HepG2 (cell line): ENCODE measurements at regions not wholly inside any gene's neighbourhood (a gene's known extent, or its start where the extent isn't known, plus 50 kb on each side); places are given as distances from the start of the nearest gene placed in this dataset.

Source experiments
- ATAC-seq: fragments of 200-7000 bp; cut with Tn5 transposase; 3 replicates; pipeline ENCODE4 v1.9.1; 2020; ENCODE audit warnings: mild to moderate bottlenecking, moderate library complexity
- BruUV-seq: library from RNA; stranded (reverse); fragments of 400-500 nt; replicated peaks from 2 replicates; lab custom pipeline; 2021; lab: Mats Ljungman, UMichigan
- CTCF ChIA-PET: fragments of 300-600 bp; formaldehyde crosslinking; extraction: SDS; loops from one replicate; lab custom pipeline; 2021; ENCODE audit warnings: low total read pairs, inconsistent platforms, low intra/inter-chr PET ratio; lab: Yijun Ruan, JAX
- POLR2A ChIA-PET: fragments of 350-600 bp; sonication (Branson Sonifier 250); formaldehyde crosslinking; loops from one replicate; lab custom pipeline; 2020; ENCODE audit warnings: antibody characterized with exemption, inconsistent platforms; lab: Yijun Ruan, JAX
- DNase-seq: peaks from one replicate; pipeline ENCODE4 v3.0.0-alpha.2; 2015; ENCODE audit warnings: low spot score
- FAIRE-seq: peaks from 3 replicates; lab custom pipeline; 2011; peaks lifted over from hg19 to GRCh38; lab: Jason Lieb, UNC
- H2AFZ ChIP-seq: one replicate; pipeline ENCODE4 v1.6.1; 2011; ENCODE audit warnings: low read length, inconsistent platforms
- H3K27ac ChIP-seq: fragments of 300-600 bp; 3 replicates; pipeline ENCODE4 v1.8.0; 2011; ENCODE audit warnings: mixed run types, mild to moderate bottlenecking, mixed read lengths, low read length, inconsistent platforms; ENCODE audit not compliant: insufficient read depth; ENCODE audit errors: extremely low read length
- H3K27me3 ChIP-seq, 2 experiments: fragments of 200-600 bp in 1 of 2; 2 replicates in 1 of 2; 3 replicates in 1 of 2; pipeline versions ENCODE4 v1.6.0 to v1.8.0; 2011; ENCODE audit warnings: low read length in 2 of 2, mild to moderate bottlenecking in 2 of 2, moderate library complexity in 2 of 2, inconsistent platforms in 1 of 2; ENCODE audit not compliant: insufficient read depth in 2 of 2, control insufficient read depth in 1 of 2
- H3K36me3 ChIP-seq, 2 experiments: fragments of 200-600 bp in 1 of 2; replicated peaks in 1 of 2; 2 replicates in 1 of 2; 3 replicates in 1 of 2; pipeline versions ENCODE4 v1.5.1 to v1.8.0; 2011; ENCODE audit warnings: low read length in 2 of 2, inconsistent platforms in 1 of 2; ENCODE audit not compliant: insufficient read depth in 2 of 2, control insufficient read depth in 1 of 2
- H3K4me1 ChIP-seq: 2 replicates; pipeline ENCODE4 v1.5.1; 2012; ENCODE audit warnings: low read length, inconsistent platforms; ENCODE audit not compliant: insufficient read depth
- H3K4me2 ChIP-seq: 2 replicates; pipeline ENCODE4 v1.6.0; 2011; ENCODE audit warnings: low read depth, low read length, inconsistent platforms
- H3K4me3 ChIP-seq, 3 experiments: fragments of 200-600 bp in 1 of 3; sonication (generic), shearing (Covaris generic) in 1 of 3; replicated peaks in 1 of 3; 2 replicates each; pipeline ENCODE4 v1.5.1; 2011 to 2016; ENCODE audit warnings: low read length in 3 of 3, inconsistent platforms in 2 of 3, low read depth in 2 of 3, mild to moderate bottlenecking in 2 of 3, control low read depth in 1 of 3, mixed read lengths in 1 of 3; ENCODE audit not compliant: insufficient read depth in 1 of 3
- H3K79me2 ChIP-seq: one replicate; pipeline ENCODE4 v1.6.1; 2011; ENCODE audit warnings: low read length, inconsistent platforms; ENCODE audit not compliant: insufficient read depth
- H3K9ac ChIP-seq: 2 replicates; pipeline ENCODE4 v1.6.0; 2011; ENCODE audit warnings: mild to moderate bottlenecking, low read depth, low read length, inconsistent platforms; ENCODE audit not compliant: insufficient read depth
- H3K9me3 ChIP-seq: 2 replicates; pipeline ENCODE4 v1.5.1; 2012; ENCODE audit warnings: mild to moderate bottlenecking, low read length
- H4K20me1 ChIP-seq: 2 replicates; pipeline ENCODE4 v1.6.0; 2011; ENCODE audit warnings: inconsistent platforms, mild to moderate bottlenecking, low read length, moderate library complexity; ENCODE audit not compliant: insufficient read depth
- FOXO1 ChIP-seq: sonication (generic); formaldehyde crosslinking; IDR thresholded peaks from 2 replicates; pipeline ENCODE4 v1.4.0; 2020; ENCODE audit warnings: missing genetic modification reagents
- HCFC1 ChIP-seq: fragments of 150-350 bp; IDR thresholded peaks from 2 replicates; pipeline ENCODE4 v1.6.1; 2014; ENCODE audit warnings: low read depth, low read length
- HOXA9 ChIP-seq: sonication (generic); formaldehyde crosslinking; IDR thresholded peaks from 2 replicates; pipeline ENCODE4 v1.8.1; 2022; ENCODE audit warnings: missing genetic modification reagents, mild to moderate bottlenecking, moderate library complexity, borderline replicate concordance
- MED13 ChIP-seq: sonication (generic); formaldehyde crosslinking; IDR thresholded peaks from 2 replicates; pipeline ENCODE4 v1.5.0; 2020; ENCODE audit warnings: missing genetic modification reagents
- MEIS1 ChIP-seq: sonication (generic); formaldehyde crosslinking; IDR thresholded peaks from 2 replicates; pipeline ENCODE4 v1.9.0; 2021; ENCODE audit warnings: mild to moderate bottlenecking, missing genetic modification reagents, moderate library complexity, borderline replicate concordance
- PCBP2 ChIP-seq: fragments of 200-400 bp; formaldehyde crosslinking; optimal IDR thresholded peaks from 2 replicates; pipeline ENCODE3; 2018; ENCODE audit warnings: low read length, low read depth; ENCODE audit not compliant: poor library complexity, severe bottlenecking
- PLRG1 ChIP-seq: fragments of 450-650 bp; conservative IDR thresholded peaks from 2 replicates; pipeline ENCODE4 v1.6.1; 2016
- RARA ChIP-seq: IDR thresholded peaks from 2 replicates; pipeline ENCODE4 v1.6.1; 2016; ENCODE audit warnings: missing genetic modification reagents, missing compliant biosample characterization
- RNF2 ChIP-seq: fragments of 450-650 bp; conservative IDR thresholded peaks from 2 replicates; pipeline ENCODE4 v1.6.1; 2016; ENCODE audit warnings: low read depth
- YEATS4 ChIP-seq: sonication (generic); formaldehyde crosslinking; IDR thresholded peaks from 2 replicates; pipeline ENCODE4 v1.4.0; 2020; ENCODE audit warnings: missing genetic modification reagents, borderline replicate concordance
- ZFP90 ChIP-seq: sonication (generic); formaldehyde crosslinking; IDR thresholded peaks from 2 replicates; pipeline ENCODE4 v1.8.0; 2022; ENCODE audit warnings: missing genetic modification reagents, mild to moderate bottlenecking, inconsistent platforms, borderline replicate concordance
- ZNF101 ChIP-seq: sonication (generic); formaldehyde crosslinking; IDR thresholded peaks from 2 replicates; pipeline ENCODE4 v1.4.0; 2020; ENCODE audit warnings: mild to moderate bottlenecking, low read depth, missing genetic modification reagents, borderline replicate concordance
- ZNF17 ChIP-seq: sonication (generic); formaldehyde crosslinking; IDR thresholded peaks from 2 replicates; pipeline ENCODE4 v1.5.0; 2020; ENCODE audit warnings: mild to moderate bottlenecking, missing genetic modification reagents
- ZNF256 ChIP-seq: sonication (generic); formaldehyde crosslinking; conservative IDR thresholded peaks from 2 replicates; pipeline ENCODE4 v1.4.0; 2020; ENCODE audit warnings: missing genetic modification reagents
- ZNF281 ChIP-seq: sonication (generic); formaldehyde crosslinking; IDR thresholded peaks from 2 replicates; pipeline ENCODE4 v1.4.0; 2020; ENCODE audit warnings: missing genetic modification reagents, borderline replicate concordance
- ZNF629 ChIP-seq: sonication (generic); formaldehyde crosslinking; conservative IDR thresholded peaks from 2 replicates; pipeline ENCODE4 v1.5.0; 2020; ENCODE audit warnings: missing genetic modification reagents
- ZSCAN22 ChIP-seq: sonication (generic); formaldehyde crosslinking; IDR thresholded peaks from 2 replicates; pipeline ENCODE4 v1.4.0; 2020; ENCODE audit warnings: mild to moderate bottlenecking, missing genetic modification reagents
- ZSCAN29 ChIP-seq: sonication (generic); formaldehyde crosslinking; conservative IDR thresholded peaks from 2 replicates; pipeline ENCODE4 v1.4.0; 2020; ENCODE audit warnings: mild to moderate bottlenecking, missing genetic modification reagents
- WGBS: methylation state at CpG from one replicate; pipeline ENCODE4 v1.1.6; 2017; ENCODE audit warnings: low lambda C conversion rate; 5-methylcytosine and 5-hydroxymethylcytosine counted together
- in situ Hi-C: cut with HindIII; loops from 2 replicates; pipeline ENCODE4 v1.10.0; 2017; ENCODE audit warnings: low pct_unique_long_range_greater_than_20kb; ENCODE audit not compliant: extremely low pct_ligation_motif_present
- intact Hi-C: fragments of 100-400 bp; cut with micrococcal nuclease; formaldehyde crosslinking; loops from one replicate; pipeline ENCODE4 v1.10.0; 2022; ENCODE audit not compliant: unreplicated experiment
- TF ChIP-seq, protein P1 (sequence below): sonication (generic); formaldehyde crosslinking; IDR thresholded peaks from 2 replicates; pipeline ENCODE4 v1.5.1; 2020; ENCODE audit warnings: mild to moderate bottlenecking, missing genetic modification reagents, moderate library complexity

DNA sequence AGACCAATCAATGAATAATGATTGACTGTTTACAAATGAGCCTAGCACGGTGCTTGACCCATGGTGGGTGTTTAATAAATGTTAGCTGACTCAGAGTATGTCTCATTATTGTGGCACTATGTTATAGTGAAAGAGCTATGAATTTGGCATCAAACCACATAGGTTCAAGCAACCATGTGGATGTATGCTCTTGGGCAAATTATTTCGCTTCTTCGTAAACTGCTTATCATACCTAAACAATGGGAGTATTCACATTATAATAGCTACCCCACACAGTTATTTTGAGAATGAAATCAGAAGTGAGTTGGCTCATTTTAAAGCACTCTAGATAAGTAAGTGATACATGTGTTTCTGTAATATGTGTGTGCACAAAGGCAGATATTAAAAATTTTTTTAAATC is 118.7 kb upstream of the HSD17B12 start:
- H3K4me1 ChIP-seq, result 0 out of 2 replicates have a peak, but pooled peaks cover 7% of the 10 kb centered on the region
- no peak overlapping the region for H3K9ac ChIP-seq
- BruUV-seq, result no TSS peak
- POLR2A ChIA-PET, result no interaction called here
- DNase-seq (no peak), FAIRE-seq (no peak), ATAC-seq (no peak)
- H3K36me3 ChIP-seq, result no peaks in the 10 kb centered on the region
- CTCF ChIA-PET, result no interaction called here
- H3K4me3 ChIP-seq, result no peak overlapping the region
- no peaks in the 10 kb centered on the region for H3K9me3 ChIP-seq
- intact Hi-C loops, result no loop called here
- H3K4me2 ChIP-seq, result no peak overlapping the region
- H3K27ac ChIP-seq, result no peak overlapping the region
- 49% methylated on average over 3 of the region's 3 CpGs for WGBS
- H3K27me3 ChIP-seq, result peaks cover 4 to 38% of the 10 kb centered on the region in 2 experiments; a peak in 4 of 5 replicates
- in situ Hi-C loops, result no loop called here
- no peaks in the 10 kb centered on the region for H3K79me2 ChIP-seq
- no peaks in the 10 kb centered on the region for H4K20me1 ChIP-seq
- TF ChIP-seq ZNF256 (CRISPR knock-in tag) (no peak), ZNF281 (CRISPR knock-in tag) (no peak), HOXA9 (CRISPR knock-in tag) (no peak), ZNF101 (no peak), HCFC1 (no peak), ZNF629 (CRISPR knock-in tag) (no peak), ZSCAN22 (CRISPR knock-in tag) (no peak), PCBP2 (no peak), MEIS1 (CRISPR knock-in tag) (no peak), RARA (no peak), MED13 (CRISPR knock-in tag) (no peak), ZSCAN29 (CRISPR knock-in tag) (no peak), ZNF17 (CRISPR knock-in tag) (no peak), RNF2 (no peak), PLRG1 (no peak), YEATS4 (CRISPR knock-in tag) (no peak), FOXO1 (CRISPR knock-in tag) (no peak), ZFP90 (CRISPR knock-in tag) (no peak)
- TF ChIP-seq, protein P1, sequence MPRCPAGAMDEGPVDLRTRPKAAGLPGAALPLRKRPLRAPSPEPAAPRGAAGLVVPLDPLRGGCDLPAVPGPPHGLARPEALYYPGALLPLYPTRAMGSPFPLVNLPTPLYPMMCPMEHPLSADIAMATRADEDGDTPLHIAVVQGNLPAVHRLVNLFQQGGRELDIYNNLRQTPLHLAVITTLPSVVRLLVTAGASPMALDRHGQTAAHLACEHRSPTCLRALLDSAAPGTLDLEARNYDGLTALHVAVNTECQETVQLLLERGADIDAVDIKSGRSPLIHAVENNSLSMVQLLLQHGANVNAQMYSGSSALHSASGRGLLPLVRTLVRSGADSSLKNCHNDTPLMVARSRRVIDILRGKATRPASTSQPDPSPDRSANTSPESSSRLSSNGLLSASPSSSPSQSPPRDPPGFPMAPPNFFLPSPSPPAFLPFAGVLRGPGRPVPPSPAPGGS (CRISPR knock-in tag), result no peak
- no peak overlapping the region for H2AFZ ChIP-seq
